A673 (cell line): ENCODE measurements at regions not wholly inside any gene's neighbourhood (a gene's known extent, or its start where the extent isn't known, plus 50 kb on each side); places are given as distances from the start of the nearest gene placed in this dataset.

Source experiments
- BruUV-seq: library from RNA; stranded (reverse); fragments of 400-500 nt; replicated peaks from 2 replicates; lab custom pipeline; 2021; lab: Mats Ljungman, UMichigan
- CTCF ChIA-PET: fragments of 300-600 bp; sonication (Branson Sonifier 250); formaldehyde crosslinking; loops from one replicate; lab custom pipeline; 2022; ENCODE audit warnings: antibody characterized with exemption; lab: Charles Lee
- POLR2A ChIA-PET: fragments of 300-600 bp; sonication (Branson Sonifier 250); formaldehyde crosslinking; loops from one replicate; lab custom pipeline; 2022; ENCODE audit warnings: antibody characterized with exemption; ENCODE audit not compliant: low non-redundant PET; lab: Charles Lee
- DNase-seq: peaks from one replicate; pipeline ENCODE4 v3.0.0-alpha.2; 2015; ENCODE audit warnings: low spot score
- H3K27ac ChIP-seq: fragments of 200-600 bp; sonication (generic); 2 replicates; pipeline ENCODE4 v1.5.1; 2016; ENCODE audit warnings: mixed run types, low read depth, mild to moderate bottlenecking, mixed read lengths, antibody characterized with exemption, low read length; ENCODE audit not compliant: poor library complexity, severe bottlenecking
- H3K27me3 ChIP-seq: fragments of 200-600 bp; sonication (generic); replicated peaks from 2 replicates; pipeline ENCODE4 v1.6.1; 2017; ENCODE audit warnings: mixed run types, low read depth, mild to moderate bottlenecking, mixed read lengths, antibody characterized with exemption, low read length; ENCODE audit not compliant: insufficient read depth, poor library complexity
- H3K36me3 ChIP-seq: fragments of 200-600 bp; sonication (generic); 2 replicates; pipeline ENCODE4 v1.6.1; 2016; ENCODE audit warnings: mixed run types, mild to moderate bottlenecking, mixed read lengths, antibody characterized with exemption, low read length; ENCODE audit not compliant: insufficient read depth, poor library complexity, severe bottlenecking
- H3K4me1 ChIP-seq: fragments of 200-600 bp; sonication (generic); 2 replicates; pipeline ENCODE4 v1.6.1; 2017; ENCODE audit warnings: mixed run types, mild to moderate bottlenecking, mixed read lengths, antibody characterized with exemption, low read length; ENCODE audit not compliant: insufficient read depth, poor library complexity, severe bottlenecking
- H3K4me3 ChIP-seq: fragments of 200-600 bp; sonication (generic); 2 replicates; pipeline ENCODE4 v1.5.1; 2016; ENCODE audit warnings: low read depth, mixed run types, mild to moderate bottlenecking, mixed read lengths, low read length; ENCODE audit not compliant: poor library complexity, severe bottlenecking
- H3K9me3 ChIP-seq: fragments of 200-600 bp; sonication (generic); 2 replicates; pipeline ENCODE4 v1.6.1; 2016; ENCODE audit warnings: mixed run types, low read depth, mild to moderate bottlenecking, mixed read lengths, antibody characterized with exemption, low read length; ENCODE audit not compliant: poor library complexity, severe bottlenecking
- CTCF ChIP-seq: fragments of 300-800, 200-600 bp; sonication (generic); conservative IDR thresholded peaks from 2 replicates; pipeline ENCODE4 v1.5.1; 2017; ENCODE audit warnings: low read depth, mild to moderate bottlenecking, antibody characterized with exemption, low read length, moderate library complexity, mixed read lengths
- EZH2 ChIP-seq: fragments of 200-600 bp; sonication (generic); IDR thresholded peaks from 2 replicates; pipeline ENCODE4 v1.6.1; 2017; ENCODE audit warnings: borderline replicate concordance, low read depth, mild to moderate bottlenecking, mixed read lengths, antibody characterized with exemption, low read length; ENCODE audit not compliant: poor library complexity, severe bottlenecking
- intact Hi-C: fragments of 100-400 bp; cut with micrococcal nuclease; formaldehyde crosslinking; loops from one replicate; pipeline ENCODE4 v1.10.0; 2022; ENCODE audit not compliant: unreplicated experiment

GRCh38 chr5:3786165-3786564 lies 190.5 kb downstream of the IRX1 start:
- CTCF ChIA-PET, result no interaction called here
- peaks cover 30% of the 10 kb centered on the region for H3K9me3 ChIP-seq

GRCh38 chr5:3786891-3787430 lies 191.3 kb downstream of the IRX1 start:
- ChIA-PET POLR2A (no interaction called here), CTCF (no interaction called here)
- H3K36me3 ChIP-seq, result no peaks in the 10 kb centered on the region
- H3K9me3 ChIP-seq, result peaks cover 26% of the 10 kb centered on the region
- no TSS peak for BruUV-seq
- H3K27me3 ChIP-seq, result no peaks in the 10 kb centered on the region
- intact Hi-C loops, result no loop called here
- no peak for TF ChIP-seq EZH2
- TF ChIP-seq CTCF, result no peak
- no peak for DNase-seq
- no peak overlapping the region for H3K4me3 ChIP-seq
- no peaks in the 10 kb centered on the region for H3K4me1 ChIP-seq
- H3K27ac ChIP-seq, result no peak overlapping the region

More at GRCh38 chr5:3786165-3786564, 190.5 kb downstream of the IRX1 start:
- POLR2A ChIA-PET, result no interaction called here
- no peak for TF ChIP-seq EZH2
- TF ChIP-seq CTCF, result no peak
- BruUV-seq, result no TSS peak
- intact Hi-C loops, result no loop called here
- Histone ChIP-seq H3K27me3 (no peaks in the 10 kb centered on the region), H3K4me3 (no peak overlapping the region), H3K27ac (no peak overlapping the region), H3K36me3 (no peaks in the 10 kb centered on the region), H3K4me1 (no peaks in the 10 kb centered on the region)
- DNase-seq, result no peak

GRCh38 chr5:3787604-3788003 lies 192.0 kb downstream of the IRX1 start:
- Histone ChIP-seq H3K27me3 (no peaks in the 10 kb centered on the region), H3K4me1 (no peaks in the 10 kb centered on the region), H3K36me3 (no peaks in the 10 kb centered on the region), H3K9me3 (peaks cover 26% of the 10 kb centered on the region), H3K4me3 (no peak overlapping the region), H3K27ac (no peak overlapping the region)
- BruUV-seq, result no TSS peak
- ChIA-PET POLR2A (no interaction called here), CTCF (no interaction called here)
- intact Hi-C loops, result no loop called here
- TF ChIP-seq CTCF (no peak), EZH2 (no peak)
- DNase-seq, result no peak
